ENCODE measurements at regions not wholly inside any gene's neighbourhood (a gene's known extent, or its start where the extent isn't known, plus 50 kb on each side); places are given as distances from the start of the nearest gene placed in this dataset.

GRCh38 chr6:78559056-78559455, 308.3 kb upstream of the IRAK1BP1 start:
- DNase-seq = no peak
- ATAC-seq = no peak
- Mint-ChIP-seq H3K4me3 (no peak overlapping the region), H3K4me1 (no peaks in the 10 kb centered on the region), H3K27me3 (no peaks in the 10 kb centered on the region), H3K9me3 (ENCODE audit: low read depth) (peaks cover 11% of the 10 kb centered on the region), H3K27ac (no peak overlapping the region), H3K36me3 (no peaks in the 10 kb centered on the region)
- CTCF ChIA-PET = no interaction called here

GRCh38 chr6:78561015-78561414, 306.3 kb upstream of the IRAK1BP1 start:
- CTCF ChIA-PET = no interaction called here
- no peak for DNase-seq
- H3K27me3 Mint-ChIP-seq = no peaks in the 10 kb centered on the region
- ATAC-seq = no peak
- no peaks in the 10 kb centered on the region for H3K36me3 Mint-ChIP-seq
- no peaks in the 10 kb centered on the region for H3K4me1 Mint-ChIP-seq
- peaks cover 4% of the 10 kb centered on the region for H3K9me3 Mint-ChIP-seq (ENCODE audit: low read depth)
- no peak overlapping the region for H3K4me3 Mint-ChIP-seq
- no peak overlapping the region for H3K27ac Mint-ChIP-seq

GRCh38 chr6:78565997-78566396, 301.4 kb upstream of the IRAK1BP1 start:
- no peak for DNase-seq
- Mint-ChIP-seq H3K27me3 (no peaks in the 10 kb centered on the region), H3K9me3 (ENCODE audit: low read depth) (peaks cover 4% of the 10 kb centered on the region), H3K4me3 (no peak overlapping the region), H3K4me1 (no peaks in the 10 kb centered on the region), H3K27ac (no peak overlapping the region), H3K36me3 (no peaks in the 10 kb centered on the region)
- CTCF ChIA-PET = no interaction called here
- no peak for ATAC-seq

GRCh38 chr6:78570044-78570443, 297.3 kb upstream of the IRAK1BP1 start:
- Mint-ChIP-seq H3K4me1 (no peaks in the 10 kb centered on the region), H3K27ac (no peak overlapping the region), H3K27me3 (no peaks in the 10 kb centered on the region), H3K9me3 (ENCODE audit: low read depth) (peaks cover 6% of the 10 kb centered on the region), H3K36me3 (no peaks in the 10 kb centered on the region), H3K4me3 (no peak overlapping the region)
- no peak for DNase-seq
- ATAC-seq = no peak
- CTCF ChIA-PET = no interaction called here

GRCh38 chr6:78577585-78577984, 289.8 kb upstream of the IRAK1BP1 start:
- Mint-ChIP-seq H3K36me3 (no peaks in the 10 kb centered on the region), H3K9me3 (ENCODE audit: low read depth) (peaks cover 2% of the 10 kb centered on the region), H3K27ac (no peak overlapping the region), H3K27me3 (no peaks in the 10 kb centered on the region), H3K4me3 (no peak overlapping the region), H3K4me1 (no peaks in the 10 kb centered on the region)
- CTCF ChIA-PET = no interaction called here
- DNase-seq = no peak
- no peak for ATAC-seq

GRCh38 chr6:78578430-78578829, 288.9 kb upstream of the IRAK1BP1 start:
- Mint-ChIP-seq H3K27me3 (no peaks in the 10 kb centered on the region), H3K9me3 (ENCODE audit: low read depth) (no peaks in the 10 kb centered on the region), H3K36me3 (no peaks in the 10 kb centered on the region), H3K4me1 (no peaks in the 10 kb centered on the region), H3K4me3 (no peak overlapping the region), H3K27ac (no peak overlapping the region)
- no peak for DNase-seq
- ATAC-seq = no peak
- CTCF ChIA-PET = no interaction called here

- H3K9me3 Mint-ChIP-seq (ENCODE audit: low read depth) = no peaks in the 10 kb centered on the region
- H3K4me1 Mint-ChIP-seq = no peaks in the 10 kb centered on the region
- CTCF ChIA-PET = no interaction called here
- H3K27me3 Mint-ChIP-seq = no peaks in the 10 kb centered on the region
- no peaks in the 10 kb centered on the region for H3K36me3 Mint-ChIP-seq
- no peak overlapping the region for H3K27ac Mint-ChIP-seq
- DNase-seq (no peak), ATAC-seq (no peak)
- no peak overlapping the region for H3K4me3 Mint-ChIP-seq
These were observed 286.4 kb upstream of the IRAK1BP1 start for GRCh38 chr6:78580923-78581322.

GRCh38 chr6:78583079-78583478, 284.3 kb upstream of the IRAK1BP1 start:
- no peaks in the 10 kb centered on the region for H3K9me3 Mint-ChIP-seq (ENCODE audit: low read depth)
- H3K4me3 Mint-ChIP-seq = no peak overlapping the region
- H3K27ac Mint-ChIP-seq = no peak overlapping the region
- H3K36me3 Mint-ChIP-seq = no peaks in the 10 kb centered on the region
- ATAC-seq (no peak), DNase-seq (no peak)
- CTCF ChIA-PET = no interaction called here
- no peaks in the 10 kb centered on the region for H3K4me1 Mint-ChIP-seq
- H3K27me3 Mint-ChIP-seq = no peaks in the 10 kb centered on the region

GRCh38 chr6:78589436-78589835, 277.9 kb upstream of the IRAK1BP1 start:
- Mint-ChIP-seq H3K27me3 (no peaks in the 10 kb centered on the region), H3K36me3 (no peaks in the 10 kb centered on the region), H3K27ac (no peak overlapping the region), H3K9me3 (ENCODE audit: low read depth) (no peaks in the 10 kb centered on the region), H3K4me1 (no peaks in the 10 kb centered on the region), H3K4me3 (no peak overlapping the region)
- no peak for ATAC-seq
- no peak for DNase-seq
- CTCF ChIA-PET = no interaction called here

- Mint-ChIP-seq H3K27me3 (no peaks in the 10 kb centered on the region), H3K4me3 (no peak overlapping the region), H3K27ac (no peak overlapping the region), H3K9me3 (ENCODE audit: low read depth) (peaks cover 4% of the 10 kb centered on the region), H3K36me3 (no peaks in the 10 kb centered on the region), H3K4me1 (no peaks in the 10 kb centered on the region)
- no peak for ATAC-seq
- DNase-seq = no peak
- CTCF ChIA-PET = no interaction called here
These were observed 273.3 kb upstream of the IRAK1BP1 start for GRCh38 chr6:78593898-78594667.

GRCh38 chr6:78594668-78595066, 272.7 kb upstream of the IRAK1BP1 start:
- no peak overlapping the region for H3K27ac Mint-ChIP-seq
- H3K36me3 Mint-ChIP-seq = no peaks in the 10 kb centered on the region
- H3K4me1 Mint-ChIP-seq = no peaks in the 10 kb centered on the region
- peaks cover 4% of the 10 kb centered on the region for H3K9me3 Mint-ChIP-seq (ENCODE audit: low read depth)
- no peak for ATAC-seq
- DNase-seq = no peak
- CTCF ChIA-PET = no interaction called here
- no peaks in the 10 kb centered on the region for H3K27me3 Mint-ChIP-seq
- no peak overlapping the region for H3K4me3 Mint-ChIP-seq

GRCh38 chr6:78597966-78598365, 269.4 kb upstream of the IRAK1BP1 start:
- Mint-ChIP-seq H3K9me3 (ENCODE audit: low read depth) (peaks cover 4% of the 10 kb centered on the region), H3K27ac (no peak overlapping the region), H3K36me3 (no peaks in the 10 kb centered on the region), H3K27me3 (no peaks in the 10 kb centered on the region), H3K4me1 (no peaks in the 10 kb centered on the region), H3K4me3 (no peak overlapping the region)
- CTCF ChIA-PET = no interaction called here
- ATAC-seq = no peak
- DNase-seq = no peak

GRCh38 chr6:78598966-78599365, 268.4 kb upstream of the IRAK1BP1 start:
- H3K4me1 Mint-ChIP-seq = no peaks in the 10 kb centered on the region
- no peak for ATAC-seq
- CTCF ChIA-PET = no interaction called here
- H3K27ac Mint-ChIP-seq = no peak overlapping the region
- no peaks in the 10 kb centered on the region for H3K36me3 Mint-ChIP-seq
- peaks cover 4% of the 10 kb centered on the region for H3K9me3 Mint-ChIP-seq (ENCODE audit: low read depth)
- H3K4me3 Mint-ChIP-seq = no peak overlapping the region
- no peaks in the 10 kb centered on the region for H3K27me3 Mint-ChIP-seq
- no peak for DNase-seq

GRCh38 chr6:78599526-78599925, 267.8 kb upstream of the IRAK1BP1 start:
- H3K27me3 Mint-ChIP-seq = no peaks in the 10 kb centered on the region
- no peaks in the 10 kb centered on the region for H3K4me1 Mint-ChIP-seq

More at GRCh38 chr6:78599526-78599925, 267.8 kb upstream of the IRAK1BP1 start:
- CTCF ChIA-PET = no interaction called here
- DNase-seq = no peak
- Mint-ChIP-seq H3K27ac (no peak overlapping the region), H3K36me3 (no peaks in the 10 kb centered on the region), H3K9me3 (ENCODE audit: low read depth) (peaks cover 4% of the 10 kb centered on the region), H3K4me3 (no peak overlapping the region)
- ATAC-seq = no peak
